GM23248 (cell line): ENCODE measurements at regions not wholly inside any gene's neighbourhood (a gene's known extent, or its start where the extent isn't known, plus 50 kb on each side); places are given as distances from the start of the nearest gene placed in this dataset.

Experiments used
- DNase-seq: peaks from one replicate; pipeline ENCODE4 v3.0.0-alpha.2; 2015
- H2AFZ ChIP-seq: fragments of 200-600 bp; sonication (generic); 2 replicates; pipeline ENCODE4 v1.6.1; 2016; ENCODE audit warnings: antibody characterized with exemption
- H3F3A ChIP-seq: fragments of 200-600 bp; sonication (generic); 2 replicates; pipeline ENCODE4 v1.6.1; 2016; ENCODE audit warnings: mild to moderate bottlenecking, antibody characterized with exemption, mixed run types; ENCODE audit not compliant: insufficient read depth
- H3K27ac ChIP-seq: fragments of 200-600 bp; sonication (generic); 2 replicates; pipeline ENCODE4 v1.5.1; 2016; ENCODE audit warnings: mild to moderate bottlenecking
- H3K27me3 ChIP-seq: fragments of 200-600 bp; sonication (generic); replicated peaks from 2 replicates; pipeline ENCODE4 v1.6.1; 2016; ENCODE audit warnings: mild to moderate bottlenecking; ENCODE audit not compliant: insufficient read depth
- H3K36me3 ChIP-seq: fragments of 200-600 bp; sonication (generic); 2 replicates; pipeline ENCODE4 v1.6.1; 2016; ENCODE audit warnings: low read depth, mild to moderate bottlenecking
- H3K4me1 ChIP-seq: fragments of 200-600 bp; sonication (generic); 2 replicates; pipeline ENCODE4 v1.6.1; 2016; ENCODE audit warnings: mild to moderate bottlenecking; ENCODE audit not compliant: insufficient read depth
- H3K4me2 ChIP-seq: fragments of 200-600 bp; sonication (generic); one replicate; pipeline ENCODE4 v1.6.1; 2016; ENCODE audit warnings: mild to moderate bottlenecking; ENCODE audit not compliant: unreplicated experiment
- H3K4me3 ChIP-seq: fragments of 200-600 bp; sonication (generic); 2 replicates; pipeline ENCODE4 v1.5.1; 2016; ENCODE audit warnings: mild to moderate bottlenecking
- H3K79me2 ChIP-seq: fragments of 200-600 bp; sonication (generic); 2 replicates; pipeline ENCODE4 v1.6.1; 2016; ENCODE audit warnings: mild to moderate bottlenecking; ENCODE audit not compliant: insufficient read depth
- H3K9ac ChIP-seq: fragments of 200-600 bp; sonication (generic); 2 replicates; pipeline ENCODE4 v1.6.1; 2016; ENCODE audit warnings: mild to moderate bottlenecking
- H3K9me2 ChIP-seq: fragments of 200-600 bp; sonication (generic); 2 replicates; pipeline ENCODE4 v1.6.1; 2016; ENCODE audit warnings: mixed run types, mild to moderate bottlenecking, moderate library complexity; ENCODE audit not compliant: insufficient read depth
- H3K9me3 ChIP-seq: fragments of 200-600 bp; sonication (generic); one replicate; pipeline ENCODE4 v1.6.1; 2017; ENCODE audit warnings: low read depth
- H4K20me1 ChIP-seq: fragments of 200-600 bp; sonication (generic); 2 replicates; pipeline ENCODE4 v1.6.0; 2016; ENCODE audit not compliant: insufficient read depth
- EZH2 ChIP-seq: fragments of 200-600 bp; sonication (generic); IDR thresholded peaks from 2 replicates; pipeline ENCODE4 v1.6.1; 2018; ENCODE audit warnings: antibody characterized with exemption, mild to moderate bottlenecking; ENCODE audit not compliant: insufficient read depth, poor library complexity, severe bottlenecking
- EZH2phosphoT487 ChIP-seq: fragments of 200-600 bp; sonication (generic); IDR thresholded peaks from 2 replicates; pipeline ENCODE4 v1.6.1; 2018; ENCODE audit warnings: antibody characterized with exemption, moderate library complexity, mild to moderate bottlenecking, low read depth; ENCODE audit not compliant: insufficient read depth
- WGBS, 2 experiments: methylation state at CpG; one replicate each; pipeline ENCODE4 v1.1.6; 2015 to 2017; ENCODE audit warnings: low lambda C conversion rate in 2 of 2, low coverage in 1 of 2; ENCODE audit errors: missing lambda C conversion rate in 2 of 2; 5-methylcytosine and 5-hydroxymethylcytosine counted together
- in situ Hi-C: fragments of 300-500 bp; cut with MboI; formaldehyde crosslinking; loops from 2 replicates; pipeline ENCODE4 v1.15.0; 2020

DNA sequence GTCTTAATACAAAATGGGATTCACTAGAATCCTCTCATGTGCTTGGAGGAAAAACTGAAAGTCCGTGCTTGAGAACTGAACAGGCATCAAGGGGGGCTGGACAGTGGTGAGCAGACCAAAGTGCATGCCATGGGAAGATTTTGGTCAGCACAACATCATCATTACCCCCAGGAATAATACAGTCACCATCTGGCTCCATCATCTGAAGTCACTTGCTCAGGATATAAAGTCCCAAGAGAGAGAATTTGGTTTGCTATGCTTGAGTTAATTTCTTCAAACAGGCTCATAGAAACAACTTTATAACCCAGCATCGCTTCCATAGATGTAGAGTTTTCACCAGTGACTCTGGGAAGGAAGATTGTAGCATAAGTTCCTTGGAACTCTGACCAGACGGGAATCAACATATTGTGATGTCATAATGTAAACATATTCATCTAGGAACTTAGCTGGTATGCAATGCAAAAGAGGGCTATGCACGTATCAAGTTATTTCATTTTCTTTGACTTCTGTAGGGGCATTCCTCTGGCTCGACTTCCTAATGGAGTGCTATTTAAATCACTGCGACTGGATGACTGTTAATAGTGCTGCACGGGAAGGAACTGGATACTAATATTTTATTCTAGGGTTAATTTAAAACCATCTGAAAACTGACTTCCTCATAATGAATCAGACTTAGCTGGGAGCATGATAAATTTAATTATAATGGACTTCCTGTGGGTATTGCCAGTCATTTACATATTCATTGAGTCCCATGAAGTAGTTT, 145.2 kb downstream of the MTRR start:
- in situ Hi-C loops: no loop called here
- 22 to 25% methylated on average over 7 of the region's 7 CpGs for WGBS, 2 experiments

DNA sequence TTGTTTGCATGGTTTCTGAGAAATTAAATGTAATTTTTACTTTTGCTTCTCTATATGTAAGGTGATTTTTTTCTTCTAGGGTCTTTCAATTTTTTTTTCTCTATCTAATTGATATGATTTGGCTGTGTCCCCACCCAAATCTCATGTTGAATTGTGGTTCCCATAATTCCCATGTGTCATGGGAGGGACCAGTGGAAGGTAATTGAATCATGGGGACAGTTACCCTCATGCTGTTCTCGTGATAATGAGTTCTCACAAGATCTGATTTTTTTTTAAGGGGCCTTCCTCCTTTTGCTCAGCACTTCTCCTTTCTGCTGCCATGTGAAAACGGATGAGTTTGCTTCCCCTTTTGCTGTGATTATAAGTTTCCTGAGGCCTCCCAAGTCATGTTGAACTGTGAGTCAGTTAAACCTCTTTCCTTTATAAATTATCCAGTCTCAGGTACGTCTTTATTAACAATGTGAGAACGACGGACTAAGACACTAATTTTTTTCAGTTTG, 150.8 kb downstream of the MTRR start:
- Histone ChIP-seq H3K4me3 (no peak overlapping the region), H3K27ac (no peak overlapping the region), H3K9me3 (no peaks in the 10 kb centered on the region), H3K4me2 (no peak overlapping the region), H3K9ac (no peak overlapping the region), H3K79me2 (no peaks in the 10 kb centered on the region), H3K36me3 (no peaks in the 10 kb centered on the region), H3K4me1 (no peaks in the 10 kb centered on the region), H3K9me2 (no peaks in the 10 kb centered on the region), H3K27me3 (no peaks in the 10 kb centered on the region), H2AFZ (no peak overlapping the region), H3F3A (no peaks in the 10 kb centered on the region), H4K20me1 (no peaks in the 10 kb centered on the region)
- DNase-seq: no peak
- TF ChIP-seq EZH2phosphoT487 (no peak), EZH2 (no peak)
- WGBS, 2 experiments: 10 to 16% methylated on average over 5 of the region's 5 CpGs
- in situ Hi-C loops: no loop called here

More for the DNA sequence above, 145.2 kb downstream of the MTRR start:
- no peak overlapping the region for H3K9ac ChIP-seq
- H3K79me2 ChIP-seq: no peaks in the 10 kb centered on the region
- no peaks in the 10 kb centered on the region for H4K20me1 ChIP-seq
- no peak for TF ChIP-seq EZH2
- TF ChIP-seq EZH2phosphoT487: no peak
- H3K9me3 ChIP-seq: no peaks in the 10 kb centered on the region
- H3K4me3 ChIP-seq: no peak overlapping the region
- H3K36me3 ChIP-seq: no peaks in the 10 kb centered on the region
- H3F3A ChIP-seq: no peaks in the 10 kb centered on the region
- no peak for DNase-seq
- no peaks in the 10 kb centered on the region for H3K4me1 ChIP-seq
- no peak overlapping the region for H3K4me2 ChIP-seq
- H3K27me3 ChIP-seq: no peaks in the 10 kb centered on the region
- no peaks in the 10 kb centered on the region for H3K9me2 ChIP-seq
- H2AFZ ChIP-seq: no peak overlapping the region
- H3K27ac ChIP-seq: no peak overlapping the region

DNA sequence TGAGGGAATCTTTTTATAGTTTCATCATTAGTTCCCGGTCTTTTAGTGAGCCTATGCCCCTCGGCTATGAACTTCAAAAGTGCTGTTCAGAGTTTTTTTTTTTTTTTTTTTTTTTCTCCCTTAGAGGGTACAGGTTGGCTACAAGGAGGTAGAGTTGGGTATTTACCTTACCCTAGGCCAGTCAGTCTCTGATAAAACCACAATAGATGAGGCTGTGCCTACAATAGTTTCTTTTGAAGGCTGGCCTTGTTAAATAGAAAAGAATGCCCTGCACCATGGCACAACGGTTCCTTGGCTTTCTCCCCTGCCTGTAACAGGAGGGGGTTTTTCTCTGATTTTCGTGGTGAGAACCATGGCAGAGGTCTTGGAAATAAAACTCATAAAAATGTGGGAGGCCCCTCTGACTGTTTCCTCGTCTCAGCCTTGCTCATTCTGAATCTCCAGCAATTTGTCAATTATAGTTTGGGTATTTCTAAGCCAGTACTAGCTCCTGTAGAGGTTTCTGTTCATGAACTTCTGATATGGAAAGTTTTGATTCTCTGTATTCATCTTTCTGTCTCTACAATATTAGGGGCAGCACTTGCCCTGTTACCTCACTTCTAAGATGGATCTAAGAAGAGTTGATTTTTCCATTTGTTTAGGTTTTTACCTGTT, 152.0 kb downstream of the MTRR start:
- TF ChIP-seq EZH2: no peak
- no peak for TF ChIP-seq EZH2phosphoT487
- Histone ChIP-seq H3K4me3 (no peak overlapping the region), H3K9me2 (no peaks in the 10 kb centered on the region), H3K4me1 (no peaks in the 10 kb centered on the region), H3K9me3 (no peaks in the 10 kb centered on the region), H3K4me2 (no peak overlapping the region), H3K27ac (no peak overlapping the region), H3K79me2 (no peaks in the 10 kb centered on the region), H3F3A (no peaks in the 10 kb centered on the region), H3K9ac (no peak overlapping the region), H4K20me1 (no peaks in the 10 kb centered on the region), H2AFZ (no peak overlapping the region), H3K36me3 (no peaks in the 10 kb centered on the region), H3K27me3 (no peaks in the 10 kb centered on the region)
- 2 to 6% methylated on average over 5 of the region's 5 CpGs for WGBS, 2 experiments
- DNase-seq: no peak
- in situ Hi-C loops: no loop called here

DNA sequence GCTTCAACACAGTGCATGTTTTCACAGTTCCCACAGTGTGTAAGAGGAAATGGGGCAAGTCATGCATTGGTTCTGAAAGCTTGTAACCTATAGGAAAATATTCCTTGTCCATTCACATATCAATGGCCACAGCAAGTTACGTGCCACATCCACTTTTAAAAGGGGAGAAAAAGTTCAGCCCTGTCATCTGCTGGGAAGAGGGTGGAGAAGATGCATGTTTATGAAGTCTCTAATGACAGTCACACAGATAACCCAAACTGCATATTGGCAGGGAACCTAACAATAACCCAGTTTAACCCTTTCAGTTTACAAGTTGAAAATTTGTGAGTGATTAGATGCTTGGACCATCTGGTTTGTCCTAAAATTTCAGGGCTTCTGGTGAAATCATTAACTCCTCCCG, 159.3 kb downstream of the MTRR start:
- no peaks in the 10 kb centered on the region for H3K4me1 ChIP-seq
- no peaks in the 10 kb centered on the region for H4K20me1 ChIP-seq
- no peak for DNase-seq
- no peaks in the 10 kb centered on the region for H3K9me3 ChIP-seq
- TF ChIP-seq EZH2 (no peak), EZH2phosphoT487 (no peak)
- H3K36me3 ChIP-seq: no peaks in the 10 kb centered on the region
- no peak overlapping the region for H3K4me2 ChIP-seq
- no peak overlapping the region for H3K4me3 ChIP-seq
- no peaks in the 10 kb centered on the region for H3F3A ChIP-seq
- H3K27ac ChIP-seq: no peak overlapping the region
- no peaks in the 10 kb centered on the region for H3K27me3 ChIP-seq
- H3K9me2 ChIP-seq: no peaks in the 10 kb centered on the region
- H2AFZ ChIP-seq: no peak overlapping the region
- 12 to 18% methylated on average over 2 of the region's 2 CpGs for WGBS, 2 experiments
- H3K79me2 ChIP-seq: no peaks in the 10 kb centered on the region
- no peak overlapping the region for H3K9ac ChIP-seq
- in situ Hi-C loops: no loop called here
